Ishikawa (cell line): ENCODE measurements at regions not wholly inside any gene's neighbourhood (a gene's known extent, or its start where the extent isn't known, plus 50 kb on each side); places are given as distances from the start of the nearest gene placed in this dataset.

Source experiments
- CEBPB ChIP-seq: IDR thresholded peaks from 2 replicates; pipeline ENCODE4 v1.6.1; 2012
- CREB1 ChIP-seq: IDR thresholded peaks from 2 replicates; pipeline ENCODE4 v1.6.1; 2012; ENCODE audit warnings: low read depth
- EGR1 ChIP-seq: IDR thresholded peaks from 2 replicates; pipeline ENCODE4 v1.6.1; 2012
- EP300 ChIP-seq: IDR thresholded peaks from 2 replicates; pipeline ENCODE4 v1.6.1; 2012; ENCODE audit warnings: borderline replicate concordance
- FOXM1 ChIP-seq: IDR thresholded peaks from 2 replicates; pipeline ENCODE4 v1.6.1; 2012; ENCODE audit warnings: low read depth, borderline replicate concordance
- MAX ChIP-seq: IDR thresholded peaks from 2 replicates; pipeline ENCODE4 v1.6.1; 2012
- NFIC ChIP-seq: IDR thresholded peaks from 2 replicates; pipeline ENCODE4 v1.6.1; 2012
- RAD21 ChIP-seq: IDR thresholded peaks from 2 replicates; pipeline ENCODE4 v1.6.1; 2012; ENCODE audit warnings: low read depth
- REST ChIP-seq: IDR thresholded peaks from 2 replicates; pipeline ENCODE4 v1.6.1; 2012; ENCODE audit warnings: low read depth, mild to moderate bottlenecking
- TAF1 ChIP-seq: IDR thresholded peaks from 2 replicates; pipeline ENCODE4 v1.6.1; 2012; ENCODE audit warnings: low read depth, mild to moderate bottlenecking
- TCF12 ChIP-seq: IDR thresholded peaks from 2 replicates; pipeline ENCODE4 v1.6.1; 2012; ENCODE audit warnings: low read depth
- TEAD4 ChIP-seq: IDR thresholded peaks from 2 replicates; pipeline ENCODE4 v1.6.1; 2012
- USF1 ChIP-seq: IDR thresholded peaks from 2 replicates; pipeline ENCODE4 v1.6.1; 2012
- YY1 ChIP-seq: IDR thresholded peaks from 2 replicates; pipeline ENCODE4 v1.6.1; 2012; ENCODE audit warnings: low read depth
- ZBTB7A ChIP-seq: IDR thresholded peaks from 2 replicates; pipeline ENCODE4 v1.6.1; 2012; ENCODE audit warnings: low read depth

- TF ChIP-seq ZBTB7A (no peak), CEBPB (no peak), EGR1 (no peak), USF1 (no peak), FOXM1 (no peak), REST (no peak), CREB1 (no peak), NFIC (no peak)
Measured at GRCh38 chr3:102736975-102737304, 302.1 kb downstream of the ZPLD1 start.

- TF ChIP-seq FOXM1 (no peak), TEAD4 (no peak), REST (no peak)
Measured at GRCh38 chr3:102737353-102737752, 302.5 kb downstream of the ZPLD1 start.

- TF ChIP-seq MAX (no peak), RAD21 (peak; percentile 38; the same call in 1 of the 2 replicates)
Measured at GRCh38 chr3:102741105-102741504, 306.3 kb downstream of the ZPLD1 start.

GRCh38 chr3:102741694-102742093, 306.9 kb downstream of the ZPLD1 start:
- no peak for TF ChIP-seq EGR1
- no peak for TF ChIP-seq TAF1
- no peak for TF ChIP-seq REST
- TF ChIP-seq CREB1: no peak
- TF ChIP-seq MAX: no peak
- TF ChIP-seq RAD21: no peak
- no peak for TF ChIP-seq TCF12
- TF ChIP-seq YY1: no peak
- no peak for TF ChIP-seq ZBTB7A
- no peak for TF ChIP-seq USF1

GRCh38 chr3:102745881-102746280, 311.1 kb downstream of the ZPLD1 start:
- TF ChIP-seq RAD21 (peak; percentile 43; the same call in 1 of the 2 replicates), EP300 (no peak), ZBTB7A (no peak)

- TF ChIP-seq ZBTB7A (no peak), CREB1 (no peak), EP300 (no peak), EGR1 (no peak), USF1 (no peak), CEBPB (no peak)
Measured at GRCh38 chr3:102747611-102748010, 312.8 kb downstream of the ZPLD1 start.
